ENCODE measurements at regions not wholly inside any gene's neighbourhood (a gene's known extent, or its start where the extent isn't known, plus 50 kb on each side); places are given as distances from the start of the nearest gene placed in this dataset.

DNA sequence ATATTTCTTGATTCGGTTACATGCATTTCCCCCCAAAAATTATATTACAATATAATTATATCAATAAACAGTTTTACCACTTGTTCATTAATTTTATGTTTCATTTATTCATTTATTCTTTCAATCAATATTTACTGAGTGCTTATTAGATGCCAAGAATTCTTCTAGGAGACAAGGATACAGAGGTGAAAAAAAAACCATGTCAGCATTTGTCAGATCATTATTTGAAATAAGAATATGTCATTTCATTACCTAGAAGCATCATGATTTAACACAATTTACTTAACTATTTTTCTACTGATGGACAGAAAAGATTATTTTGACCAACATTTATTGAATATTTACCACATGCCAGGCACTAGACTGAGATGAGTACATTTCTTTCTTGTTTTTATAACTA lies 512.7 kb downstream of the LMO4 start:
- ChIA-PET POLR2A (no interaction called here), CTCF (no interaction called here)
- ATAC-seq (no peak), DNase-seq (ENCODE audit: low spot score) (no peak)
- Mint-ChIP-seq H3K27me3 (ENCODE audit: low read depth) (no peaks in the 10 kb centered on the region), H3K36me3 (no peaks in the 10 kb centered on the region), H3K4me3 (no peak overlapping the region), H3K9me3 (no peaks in the 10 kb centered on the region), H3K4me1 (no peaks in the 10 kb centered on the region), H3K27ac (no peak overlapping the region)
- TF ChIP-seq NR1H2 (CRISPR knock-in tag; IDR thresholded peaks at IDR 0.05): no peak
- no peak for TF ChIP-seq ATF1 (CRISPR knock-in tag; IDR thresholded peaks at IDR 0.05)
- TF ChIP-seq FOXK1 (CRISPR knock-in tag; IDR thresholded peaks at IDR 0.05): no peak
- no peak for TF ChIP-seq NR2C2 (CRISPR knock-in tag; IDR thresholded peaks at IDR 0.05)
- TF ChIP-seq, protein P1, sequence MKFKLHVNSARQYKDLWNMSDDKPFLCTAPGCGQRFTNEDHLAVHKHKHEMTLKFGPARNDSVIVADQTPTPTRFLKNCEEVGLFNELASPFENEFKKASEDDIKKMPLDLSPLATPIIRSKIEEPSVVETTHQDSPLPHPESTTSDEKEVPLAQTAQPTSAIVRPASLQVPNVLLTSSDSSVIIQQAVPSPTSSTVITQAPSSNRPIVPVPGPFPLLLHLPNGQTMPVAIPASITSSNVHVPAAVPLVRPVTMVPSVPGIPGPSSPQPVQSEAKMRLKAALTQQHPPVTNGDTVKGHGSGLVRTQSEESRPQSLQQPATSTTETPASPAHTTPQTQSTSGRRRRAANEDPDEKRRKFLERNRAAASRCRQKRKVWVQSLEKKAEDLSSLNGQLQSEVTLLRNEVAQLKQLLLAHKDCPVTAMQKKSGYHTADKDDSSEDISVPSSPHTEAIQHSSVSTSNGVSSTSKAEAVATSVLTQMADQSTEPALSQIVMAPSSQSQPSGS (CRISPR knock-in tag; IDR thresholded peaks at IDR 0.05; ENCODE audit: borderline replicate concordance, low read depth): no peak
- TF ChIP-seq CREM (CRISPR knock-in tag; IDR thresholded peaks at IDR 0.05): no peak
- TF ChIP-seq, protein P2, sequence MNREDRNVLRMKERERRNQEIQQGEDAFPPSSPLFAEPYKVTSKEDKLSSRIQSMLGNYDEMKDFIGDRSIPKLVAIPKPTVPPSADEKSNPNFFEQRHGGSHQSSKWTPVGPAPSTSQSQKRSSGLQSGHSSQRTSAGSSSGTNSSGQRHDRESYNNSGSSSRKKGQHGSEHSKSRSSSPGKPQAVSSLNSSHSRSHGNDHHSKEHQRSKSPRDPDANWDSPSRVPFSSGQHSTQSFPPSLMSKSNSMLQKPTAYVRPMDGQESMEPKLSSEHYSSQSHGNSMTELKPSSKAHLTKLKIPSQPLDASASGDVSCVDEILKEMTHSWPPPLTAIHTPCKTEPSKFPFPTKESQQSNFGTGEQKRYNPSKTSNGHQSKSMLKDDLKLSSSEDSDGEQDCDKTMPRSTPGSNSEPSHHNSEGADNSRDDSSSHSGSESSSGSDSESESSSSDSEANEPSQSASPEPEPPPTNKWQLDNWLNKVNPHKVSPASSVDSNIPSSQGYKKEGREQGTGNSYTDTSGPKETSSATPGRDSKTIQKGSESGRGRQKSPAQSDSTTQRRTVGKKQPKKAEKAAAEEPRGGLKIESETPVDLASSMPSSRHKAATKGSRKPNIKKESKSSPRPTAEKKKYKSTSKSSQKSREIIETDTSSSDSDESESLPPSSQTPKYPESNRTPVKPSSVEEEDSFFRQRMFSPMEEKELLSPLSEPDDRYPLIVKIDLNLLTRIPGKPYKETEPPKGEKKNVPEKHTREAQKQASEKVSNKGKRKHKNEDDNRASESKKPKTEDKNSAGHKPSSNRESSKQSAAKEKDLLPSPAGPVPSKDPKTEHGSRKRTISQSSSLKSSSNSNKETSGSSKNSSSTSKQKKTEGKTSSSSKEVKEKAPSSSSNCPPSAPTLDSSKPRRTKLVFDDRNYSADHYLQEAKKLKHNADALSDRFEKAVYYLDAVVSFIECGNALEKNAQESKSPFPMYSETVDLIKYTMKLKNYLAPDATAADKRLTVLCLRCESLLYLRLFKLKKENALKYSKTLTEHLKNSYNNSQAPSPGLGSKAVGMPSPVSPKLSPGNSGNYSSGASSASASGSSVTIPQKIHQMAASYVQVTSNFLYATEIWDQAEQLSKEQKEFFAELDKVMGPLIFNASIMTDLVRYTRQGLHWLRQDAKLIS (CRISPR knock-in tag; IDR thresholded peaks at IDR 0.05; ENCODE audit: borderline replicate concordance): no peak
- TF ChIP-seq CBFB (CRISPR knock-in tag; IDR thresholded peaks at IDR 0.05; ENCODE audit: low read depth): no peak

DNA sequence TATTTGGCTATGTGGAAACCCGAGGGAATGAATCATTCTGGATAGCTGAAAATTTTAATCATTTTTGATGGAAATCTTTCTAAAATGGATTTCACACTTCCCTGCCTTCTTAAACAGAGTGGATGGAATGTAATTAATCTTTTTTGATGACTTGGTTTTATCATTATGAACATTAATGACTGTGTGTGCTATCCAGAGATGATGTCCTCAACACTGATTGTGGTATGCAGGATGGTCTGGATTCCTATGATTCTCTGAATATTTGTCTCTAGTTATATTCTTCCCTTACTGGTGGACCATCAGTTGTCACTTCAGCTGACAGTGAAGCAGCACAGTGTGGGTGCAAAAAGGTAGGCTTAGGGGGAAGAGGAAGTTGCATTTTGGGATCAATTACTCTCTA lies 513.5 kb downstream of the LMO4 start:
- ChIA-PET CTCF (no interaction called here), POLR2A (no interaction called here)
- no peak overlapping the region for H3K4me3 Mint-ChIP-seq

More for the DNA sequence above, 513.5 kb downstream of the LMO4 start:
- TF ChIP-seq ZNF671 (CRISPR knock-in tag; IDR thresholded peaks at IDR 0.05) (no peak), FOXK1 (CRISPR knock-in tag; IDR thresholded peaks at IDR 0.05) (no peak), JAZF1 (CRISPR knock-in tag; IDR thresholded peaks at IDR 0.05) (no peak), MXD4 (CRISPR knock-in tag; IDR thresholded peaks at IDR 0.05; ENCODE audit: borderline replicate concordance) (no peak), ZNF232 (CRISPR knock-in tag; IDR thresholded peaks at IDR 0.05) (no peak), CREM (CRISPR knock-in tag; IDR thresholded peaks at IDR 0.05) (no peak)
- TF ChIP-seq, protein P3, sequence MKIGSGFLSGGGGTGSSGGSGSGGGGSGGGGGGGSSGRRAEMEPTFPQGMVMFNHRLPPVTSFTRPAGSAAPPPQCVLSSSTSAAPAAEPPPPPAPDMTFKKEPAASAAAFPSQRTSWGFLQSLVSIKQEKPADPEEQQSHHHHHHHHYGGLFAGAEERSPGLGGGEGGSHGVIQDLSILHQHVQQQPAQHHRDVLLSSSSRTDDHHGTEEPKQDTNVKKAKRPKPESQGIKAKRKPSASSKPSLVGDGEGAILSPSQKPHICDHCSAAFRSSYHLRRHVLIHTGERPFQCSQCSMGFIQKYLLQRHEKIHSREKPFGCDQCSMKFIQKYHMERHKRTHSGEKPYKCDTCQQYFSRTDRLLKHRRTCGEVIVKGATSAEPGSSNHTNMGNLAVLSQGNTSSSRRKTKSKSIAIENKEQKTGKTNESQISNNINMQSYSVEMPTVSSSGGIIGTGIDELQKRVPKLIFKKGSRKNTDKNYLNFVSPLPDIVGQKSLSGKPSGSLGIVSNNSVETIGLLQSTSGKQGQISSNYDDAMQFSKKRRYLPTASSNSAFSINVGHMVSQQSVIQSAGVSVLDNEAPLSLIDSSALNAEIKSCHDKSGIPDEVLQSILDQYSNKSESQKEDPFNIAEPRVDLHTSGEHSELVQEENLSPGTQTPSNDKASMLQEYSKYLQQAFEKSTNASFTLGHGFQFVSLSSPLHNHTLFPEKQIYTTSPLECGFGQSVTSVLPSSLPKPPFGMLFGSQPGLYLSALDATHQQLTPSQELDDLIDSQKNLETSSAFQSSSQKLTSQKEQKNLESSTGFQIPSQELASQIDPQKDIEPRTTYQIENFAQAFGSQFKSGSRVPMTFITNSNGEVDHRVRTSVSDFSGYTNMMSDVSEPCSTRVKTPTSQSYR (CRISPR knock-in tag; IDR thresholded peaks at IDR 0.05): no peak
- TF ChIP-seq, protein P4, sequence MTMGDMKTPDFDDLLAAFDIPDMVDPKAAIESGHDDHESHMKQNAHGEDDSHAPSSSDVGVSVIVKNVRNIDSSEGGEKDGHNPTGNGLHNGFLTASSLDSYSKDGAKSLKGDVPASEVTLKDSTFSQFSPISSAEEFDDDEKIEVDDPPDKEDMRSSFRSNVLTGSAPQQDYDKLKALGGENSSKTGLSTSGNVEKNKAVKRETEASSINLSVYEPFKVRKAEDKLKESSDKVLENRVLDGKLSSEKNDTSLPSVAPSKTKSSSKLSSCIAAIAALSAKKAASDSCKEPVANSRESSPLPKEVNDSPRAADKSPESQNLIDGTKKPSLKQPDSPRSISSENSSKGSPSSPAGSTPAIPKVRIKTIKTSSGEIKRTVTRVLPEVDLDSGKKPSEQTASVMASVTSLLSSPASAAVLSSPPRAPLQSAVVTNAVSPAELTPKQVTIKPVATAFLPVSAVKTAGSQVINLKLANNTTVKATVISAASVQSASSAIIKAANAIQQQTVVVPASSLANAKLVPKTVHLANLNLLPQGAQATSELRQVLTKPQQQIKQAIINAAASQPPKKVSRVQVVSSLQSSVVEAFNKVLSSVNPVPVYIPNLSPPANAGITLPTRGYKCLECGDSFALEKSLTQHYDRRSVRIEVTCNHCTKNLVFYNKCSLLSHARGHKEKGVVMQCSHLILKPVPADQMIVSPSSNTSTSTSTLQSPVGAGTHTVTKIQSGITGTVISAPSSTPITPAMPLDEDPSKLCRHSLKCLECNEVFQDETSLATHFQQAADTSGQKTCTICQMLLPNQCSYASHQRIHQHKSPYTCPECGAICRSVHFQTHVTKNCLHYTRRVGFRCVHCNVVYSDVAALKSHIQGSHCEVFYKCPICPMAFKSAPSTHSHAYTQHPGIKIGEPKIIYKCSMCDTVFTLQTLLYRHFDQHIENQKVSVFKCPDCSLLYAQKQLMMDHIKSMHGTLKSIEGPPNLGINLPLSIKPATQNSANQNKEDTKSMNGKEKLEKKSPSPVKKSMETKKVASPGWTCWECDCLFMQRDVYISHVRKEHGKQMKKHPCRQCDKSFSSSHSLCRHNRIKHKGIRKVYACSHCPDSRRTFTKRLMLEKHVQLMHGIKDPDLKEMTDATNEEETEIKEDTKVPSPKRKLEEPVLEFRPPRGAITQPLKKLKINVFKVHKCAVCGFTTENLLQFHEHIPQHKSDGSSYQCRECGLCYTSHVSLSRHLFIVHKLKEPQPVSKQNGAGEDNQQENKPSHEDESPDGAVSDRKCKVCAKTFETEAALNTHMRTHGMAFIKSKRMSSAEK (CRISPR knock-in tag; IDR thresholded peaks at IDR 0.05; ENCODE audit: borderline replicate concordance): no peak
- TF ChIP-seq, protein P5, sequence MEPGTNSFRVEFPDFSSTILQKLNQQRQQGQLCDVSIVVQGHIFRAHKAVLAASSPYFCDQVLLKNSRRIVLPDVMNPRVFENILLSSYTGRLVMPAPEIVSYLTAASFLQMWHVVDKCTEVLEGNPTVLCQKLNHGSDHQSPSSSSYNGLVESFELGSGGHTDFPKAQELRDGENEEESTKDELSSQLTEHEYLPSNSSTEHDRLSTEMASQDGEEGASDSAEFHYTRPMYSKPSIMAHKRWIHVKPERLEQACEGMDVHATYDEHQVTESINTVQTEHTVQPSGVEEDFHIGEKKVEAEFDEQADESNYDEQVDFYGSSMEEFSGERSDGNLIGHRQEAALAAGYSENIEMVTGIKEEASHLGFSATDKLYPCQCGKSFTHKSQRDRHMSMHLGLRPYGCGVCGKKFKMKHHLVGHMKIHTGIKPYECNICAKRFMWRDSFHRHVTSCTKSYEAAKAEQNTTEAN (CRISPR knock-in tag; IDR thresholded peaks at IDR 0.05): no peak
- TF ChIP-seq, protein P6, sequence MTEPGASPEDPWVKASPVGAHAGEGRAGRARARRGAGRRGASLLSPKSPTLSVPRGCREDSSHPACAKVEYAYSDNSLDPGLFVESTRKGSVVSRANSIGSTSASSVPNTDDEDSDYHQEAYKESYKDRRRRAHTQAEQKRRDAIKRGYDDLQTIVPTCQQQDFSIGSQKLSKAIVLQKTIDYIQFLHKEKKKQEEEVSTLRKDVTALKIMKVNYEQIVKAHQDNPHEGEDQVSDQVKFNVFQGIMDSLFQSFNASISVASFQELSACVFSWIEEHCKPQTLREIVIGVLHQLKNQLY (CRISPR knock-in tag; IDR thresholded peaks at IDR 0.05): no peak
- TF ChIP-seq, protein P7, sequence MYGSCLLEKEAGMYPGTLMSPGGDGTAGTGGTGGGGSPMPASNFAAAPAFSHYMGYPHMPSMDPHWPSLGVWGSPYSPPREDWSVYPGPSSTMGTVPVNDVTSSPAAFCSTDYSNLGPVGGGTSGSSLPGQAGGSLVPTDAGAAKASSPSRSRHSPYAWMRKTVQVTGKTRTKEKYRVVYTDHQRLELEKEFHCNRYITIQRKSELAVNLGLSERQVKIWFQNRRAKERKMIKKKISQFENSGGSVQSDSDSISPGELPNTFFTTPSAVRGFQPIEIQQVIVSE (CRISPR knock-in tag; IDR thresholded peaks at IDR 0.05; ENCODE audit: borderline replicate concordance): no peak
- TF ChIP-seq, protein P8, sequence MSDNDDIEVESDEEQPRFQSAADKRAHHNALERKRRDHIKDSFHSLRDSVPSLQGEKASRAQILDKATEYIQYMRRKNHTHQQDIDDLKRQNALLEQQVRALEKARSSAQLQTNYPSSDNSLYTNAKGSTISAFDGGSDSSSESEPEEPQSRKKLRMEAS (CRISPR knock-in tag; IDR thresholded peaks at IDR 0.05): no peak
- Mint-ChIP-seq H3K4me1 (no peaks in the 10 kb centered on the region), H3K9me3 (no peaks in the 10 kb centered on the region), H3K36me3 (no peaks in the 10 kb centered on the region), H3K27me3 (ENCODE audit: low read depth) (no peaks in the 10 kb centered on the region), H3K27ac (no peak overlapping the region)
- DNase-seq (ENCODE audit: low spot score) (no peak), ATAC-seq (no peak)
